ENCODE measurements at regions not wholly inside any gene's neighbourhood (a gene's known extent, or its start where the extent isn't known, plus 50 kb on each side); places are given as distances from the start of the nearest gene placed in this dataset.

DNA sequence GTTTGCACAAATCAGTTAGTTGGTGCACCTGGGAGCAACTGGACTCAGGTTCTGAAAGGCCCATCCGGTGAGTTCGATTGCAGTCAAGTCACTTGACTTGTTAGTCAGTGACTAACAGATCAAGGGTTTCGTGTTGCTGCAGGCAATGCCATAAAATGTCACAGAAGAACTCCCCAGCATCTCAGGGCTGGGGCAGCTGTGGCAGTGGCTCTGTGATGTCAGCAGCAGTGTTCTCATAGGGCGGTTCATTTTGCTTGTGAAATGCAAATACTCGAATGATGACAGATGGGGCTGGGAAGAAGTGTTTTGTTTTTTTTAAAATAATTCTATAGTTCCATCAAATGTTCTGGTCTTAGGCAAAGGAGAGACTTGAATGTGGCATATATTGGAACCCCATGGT is 287.8 kb downstream of the LMX1A start:
- H3K4me3 ChIP-seq = no peak overlapping the region
- H3K36me3 Mint-ChIP-seq (ENCODE audit: low read depth) = no peaks in the 10 kb centered on the region
- H3K4me3 Mint-ChIP-seq = no peak overlapping the region
- H3K27ac Mint-ChIP-seq = no peak overlapping the region
- peaks cover 3% of the 10 kb centered on the region for H3K27me3 Mint-ChIP-seq (ENCODE audit: insufficient read depth, low read depth, poor library complexity)
- H3K36me3 ChIP-seq (ENCODE audit: insufficient read depth) = no peaks in the 10 kb centered on the region
- H3F3A ChIP-seq (replicated peaks; ENCODE audit: low read depth) = no peaks in the 10 kb centered on the region
- no peak for DNase-seq (ENCODE audit: low spot score)
- no peak for ATAC-seq
- peaks cover 4% of the 10 kb centered on the region; the same call in 1 of the 2 replicates for H3K9me2 ChIP-seq (ENCODE audit: insufficient read depth)
- H3K4me2 ChIP-seq = no peak overlapping the region
- H3K4me1 Mint-ChIP-seq = peaks cover 23% of the 10 kb centered on the region
- no peaks in the 10 kb centered on the region for H3K9me3 Mint-ChIP-seq
- no peak overlapping the region for H2AFZ ChIP-seq
- no peaks in the 10 kb centered on the region for H4K20me1 ChIP-seq (replicated peaks; ENCODE audit: insufficient read depth)
- H3K27ac ChIP-seq (ENCODE audit: low read depth) = no peak overlapping the region
- no peaks in the 10 kb centered on the region for H3K27me3 ChIP-seq (ENCODE audit: insufficient read depth)
- no peak for TF ChIP-seq NANOG (IDR thresholded peaks at IDR 0.05; ENCODE audit: borderline replicate concordance)
- TF ChIP-seq, protein P1, sequence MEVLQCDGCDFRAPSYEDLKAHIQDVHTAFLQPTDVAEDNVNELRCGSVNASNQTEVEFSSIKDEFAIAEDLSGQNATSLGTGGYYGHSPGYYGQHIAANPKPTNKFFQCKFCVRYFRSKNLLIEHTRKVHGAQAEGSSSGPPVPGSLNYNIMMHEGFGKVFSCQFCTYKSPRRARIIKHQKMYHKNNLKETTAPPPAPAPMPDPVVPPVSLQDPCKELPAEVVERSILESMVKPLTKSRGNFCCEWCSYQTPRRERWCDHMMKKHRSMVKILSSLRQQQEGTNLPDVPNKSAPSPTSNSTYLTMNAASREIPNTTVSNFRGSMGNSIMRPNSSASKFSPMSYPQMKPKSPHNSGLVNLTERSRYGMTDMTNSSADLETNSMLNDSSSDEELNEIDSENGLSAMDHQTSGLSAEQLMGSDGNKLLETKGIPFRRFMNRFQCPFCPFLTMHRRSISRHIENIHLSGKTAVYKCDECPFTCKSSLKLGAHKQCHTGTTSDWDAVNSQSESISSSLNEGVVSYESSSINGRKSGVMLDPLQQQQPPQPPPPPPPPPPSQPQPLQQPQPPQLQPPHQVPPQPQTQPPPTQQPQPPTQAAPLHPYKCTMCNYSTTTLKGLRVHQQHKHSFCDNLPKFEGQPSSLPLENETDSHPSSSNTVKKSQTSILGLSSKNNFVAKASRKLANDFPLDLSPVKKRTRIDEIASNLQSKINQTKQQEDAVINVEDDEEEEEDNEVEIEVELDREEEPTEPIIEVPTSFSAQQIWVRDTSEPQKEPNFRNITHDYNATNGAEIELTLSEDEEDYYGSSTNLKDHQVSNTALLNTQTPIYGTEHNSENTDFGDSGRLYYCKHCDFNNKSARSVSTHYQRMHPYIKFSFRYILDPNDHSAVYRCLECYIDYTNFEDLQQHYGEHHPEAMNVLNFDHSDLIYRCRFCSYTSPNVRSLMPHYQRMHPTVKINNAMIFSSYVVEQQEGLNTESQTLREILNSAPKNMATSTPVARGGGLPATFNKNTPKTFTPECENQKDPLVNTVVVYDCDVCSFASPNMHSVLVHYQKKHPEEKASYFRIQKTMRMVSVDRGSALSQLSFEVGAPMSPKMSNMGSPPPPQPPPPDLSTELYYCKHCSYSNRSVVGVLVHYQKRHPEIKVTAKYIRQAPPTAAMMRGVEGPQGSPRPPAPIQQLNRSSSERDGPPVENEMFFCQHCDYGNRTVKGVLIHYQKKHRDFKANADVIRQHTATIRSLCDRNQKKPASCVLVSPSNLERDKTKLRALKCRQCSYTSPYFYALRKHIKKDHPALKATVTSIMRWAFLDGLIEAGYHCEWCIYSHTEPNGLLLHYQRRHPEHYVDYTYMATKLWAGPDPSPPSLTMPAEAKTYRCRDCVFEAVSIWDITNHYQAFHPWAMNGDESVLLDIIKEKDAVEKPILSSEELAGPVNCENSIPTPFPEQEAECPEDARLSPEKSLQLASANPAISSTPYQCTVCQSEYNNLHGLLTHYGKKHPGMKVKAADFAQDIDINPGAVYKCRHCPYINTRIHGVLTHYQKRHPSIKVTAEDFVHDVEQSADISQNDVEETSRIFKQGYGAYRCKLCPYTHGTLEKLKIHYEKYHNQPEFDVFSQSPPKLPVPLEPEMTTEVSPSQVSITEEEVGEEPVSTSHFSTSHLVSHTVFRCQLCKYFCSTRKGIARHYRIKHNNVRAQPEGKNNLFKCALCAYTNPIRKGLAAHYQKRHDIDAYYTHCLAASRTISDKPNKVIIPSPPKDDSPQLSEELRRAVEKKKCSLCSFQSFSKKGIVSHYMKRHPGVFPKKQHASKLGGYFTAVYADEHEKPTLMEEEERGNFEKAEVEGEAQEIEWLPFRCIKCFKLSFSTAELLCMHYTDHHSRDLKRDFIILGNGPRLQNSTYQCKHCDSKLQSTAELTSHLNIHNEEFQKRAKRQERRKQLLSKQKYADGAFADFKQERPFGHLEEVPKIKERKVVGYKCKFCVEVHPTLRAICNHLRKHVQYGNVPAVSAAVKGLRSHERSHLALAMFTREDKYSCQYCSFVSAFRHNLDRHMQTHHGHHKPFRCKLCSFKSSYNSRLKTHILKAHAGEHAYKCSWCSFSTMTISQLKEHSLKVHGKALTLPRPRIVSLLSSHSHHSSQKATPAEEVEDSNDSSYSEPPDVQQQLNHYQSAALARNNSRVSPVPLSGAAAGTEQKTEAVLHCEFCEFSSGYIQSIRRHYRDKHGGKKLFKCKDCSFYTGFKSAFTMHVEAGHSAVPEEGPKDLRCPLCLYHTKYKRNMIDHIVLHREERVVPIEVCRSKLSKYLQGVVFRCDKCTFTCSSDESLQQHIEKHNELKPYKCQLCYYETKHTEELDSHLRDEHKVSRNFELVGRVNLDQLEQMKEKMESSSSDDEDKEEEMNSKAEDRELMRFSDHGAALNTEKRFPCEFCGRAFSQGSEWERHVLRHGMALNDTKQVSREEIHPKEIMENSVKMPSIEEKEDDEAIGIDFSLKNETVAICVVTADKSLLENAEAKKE (CRISPR knock-in tag; IDR thresholded peaks at IDR 0.05) = no peak
- TF ChIP-seq, protein P2, sequence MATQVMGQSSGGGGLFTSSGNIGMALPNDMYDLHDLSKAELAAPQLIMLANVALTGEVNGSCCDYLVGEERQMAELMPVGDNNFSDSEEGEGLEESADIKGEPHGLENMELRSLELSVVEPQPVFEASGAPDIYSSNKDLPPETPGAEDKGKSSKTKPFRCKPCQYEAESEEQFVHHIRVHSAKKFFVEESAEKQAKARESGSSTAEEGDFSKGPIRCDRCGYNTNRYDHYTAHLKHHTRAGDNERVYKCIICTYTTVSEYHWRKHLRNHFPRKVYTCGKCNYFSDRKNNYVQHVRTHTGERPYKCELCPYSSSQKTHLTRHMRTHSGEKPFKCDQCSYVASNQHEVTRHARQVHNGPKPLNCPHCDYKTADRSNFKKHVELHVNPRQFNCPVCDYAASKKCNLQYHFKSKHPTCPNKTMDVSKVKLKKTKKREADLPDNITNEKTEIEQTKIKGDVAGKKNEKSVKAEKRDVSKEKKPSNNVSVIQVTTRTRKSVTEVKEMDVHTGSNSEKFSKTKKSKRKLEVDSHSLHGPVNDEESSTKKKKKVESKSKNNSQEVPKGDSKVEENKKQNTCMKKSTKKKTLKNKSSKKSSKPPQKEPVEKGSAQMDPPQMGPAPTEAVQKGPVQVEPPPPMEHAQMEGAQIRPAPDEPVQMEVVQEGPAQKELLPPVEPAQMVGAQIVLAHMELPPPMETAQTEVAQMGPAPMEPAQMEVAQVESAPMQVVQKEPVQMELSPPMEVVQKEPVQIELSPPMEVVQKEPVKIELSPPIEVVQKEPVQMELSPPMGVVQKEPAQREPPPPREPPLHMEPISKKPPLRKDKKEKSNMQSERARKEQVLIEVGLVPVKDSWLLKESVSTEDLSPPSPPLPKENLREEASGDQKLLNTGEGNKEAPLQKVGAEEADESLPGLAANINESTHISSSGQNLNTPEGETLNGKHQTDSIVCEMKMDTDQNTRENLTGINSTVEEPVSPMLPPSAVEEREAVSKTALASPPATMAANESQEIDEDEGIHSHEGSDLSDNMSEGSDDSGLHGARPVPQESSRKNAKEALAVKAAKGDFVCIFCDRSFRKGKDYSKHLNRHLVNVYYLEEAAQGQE (IDR thresholded peaks at IDR 0.05; ENCODE audit: unreplicated experiment) = no peak
- H3K4me1 ChIP-seq (ENCODE audit: insufficient read depth) = peaks cover 26% of the 10 kb centered on the region
- no peaks in the 10 kb centered on the region for H3K79me2 ChIP-seq (replicated peaks; ENCODE audit: insufficient read depth)

Measured in GM23338 (cell line).